ENCODE measurements at regions not wholly inside any gene's neighbourhood (a gene's known extent, or its start where the extent isn't known, plus 50 kb on each side); places are given as distances from the start of the nearest gene placed in this dataset.

- TF ChIP-seq ZNF425 (CRISPR knock-in tag; conservative IDR thresholded peaks at IDR 0.05): no peak
- TF ChIP-seq ATF3 (CRISPR knock-in tag; conservative IDR thresholded peaks at IDR 0.05): no peak
- no peak for TF ChIP-seq EMX1 (CRISPR knock-in tag; IDR thresholded peaks at IDR 0.05)
Measured at GRCh38 chr3:55307622-55308021, 179.5 kb downstream of the WNT5A start (continued).

- Mint-ChIP-seq H3K4me1 (no peaks in the 10 kb centered on the region), H3K36me3 (no peaks in the 10 kb centered on the region), H3K4me3 (no peak overlapping the region), H3K27ac (no peak overlapping the region), H3K27me3 (ENCODE audit: low read depth) (no peaks in the 10 kb centered on the region), H3K9me3 (no peaks in the 10 kb centered on the region)
- ChIA-PET POLR2A (no interaction called here), CTCF (no interaction called here)
- DNase-seq (ENCODE audit: low spot score) (no peak), ATAC-seq (no peak)
- no peak for TF ChIP-seq NR1H2 (CRISPR knock-in tag; IDR thresholded peaks at IDR 0.05)
- TF ChIP-seq AR (CRISPR knock-in tag; IDR thresholded peaks at IDR 0.05): no peak
- TF ChIP-seq ATF6 (CRISPR knock-in tag; IDR thresholded peaks at IDR 0.05): no peak
- TF ChIP-seq FOXP1 (CRISPR knock-in tag; IDR thresholded peaks at IDR 0.05; ENCODE audit: borderline replicate concordance): no peak
- TF ChIP-seq ZNF281 (CRISPR knock-in tag; IDR thresholded peaks at IDR 0.05): no peak
- no peak for TF ChIP-seq ARID4B (CRISPR knock-in tag; IDR thresholded peaks at IDR 0.05; ENCODE audit: borderline replicate concordance)
- no peak for TF ChIP-seq IRF2 (CRISPR knock-in tag; IDR thresholded peaks at IDR 0.05; ENCODE audit: borderline replicate concordance, low read depth)
- TF ChIP-seq FOXJ3 (CRISPR knock-in tag; IDR thresholded peaks at IDR 0.05; ENCODE audit: borderline replicate concordance): no peak
- no peak for TF ChIP-seq ZBTB21 (CRISPR knock-in tag; IDR thresholded peaks at IDR 0.05; ENCODE audit: borderline replicate concordance)
- TF ChIP-seq ZSCAN18 (CRISPR knock-in tag; IDR thresholded peaks at IDR 0.05): no peak
- no peak for TF ChIP-seq E2F4 (CRISPR knock-in tag; IDR thresholded peaks at IDR 0.05; ENCODE audit: borderline replicate concordance, low read depth)
- TF ChIP-seq ZNF232 (CRISPR knock-in tag; IDR thresholded peaks at IDR 0.05): no peak
- TF ChIP-seq NFE2L1 (CRISPR knock-in tag; IDR thresholded peaks at IDR 0.05): no peak
Measured at GRCh38 chr3:55305696-55306485, 181.2 kb downstream of the WNT5A start.
